Progenitor cell of endocrine pancreas (in vitro differentiated cells): ENCODE measurements at regions not wholly inside any gene's neighbourhood (a gene's known extent, or its start where the extent isn't known, plus 50 kb on each side); places are given as distances from the start of the nearest gene placed in this dataset.

ENCODE experiments used
- DNase-seq: peaks from one replicate; pipeline ENCODE4 v3.0.0; 2021; ENCODE audit warnings: low spot score; ENCODE audit not compliant: unreplicated experiment
- H3K27ac Mint-ChIP-seq: 2 replicates; pipeline ENCODE4 v1.8.0; 2021; ENCODE audit warnings: mild to moderate bottlenecking, moderate library complexity, mixed read lengths
- H3K27me3 Mint-ChIP-seq: 2 replicates; pipeline ENCODE4 v1.8.0; 2021; ENCODE audit warnings: mixed read lengths
- H3K36me3 Mint-ChIP-seq: 2 replicates; pipeline ENCODE4 v1.8.0; 2022; ENCODE audit warnings: mixed read lengths; ENCODE audit not compliant: insufficient read depth
- H3K4me1 Mint-ChIP-seq: 2 replicates; pipeline ENCODE4 v1.8.0; 2021; ENCODE audit warnings: low read depth, mixed read lengths
- H3K4me3 Mint-ChIP-seq: 2 replicates; pipeline ENCODE4 v1.8.0; 2021; ENCODE audit warnings: low read depth, mild to moderate bottlenecking, moderate library complexity, mixed read lengths
- H3K9me3 Mint-ChIP-seq: 2 replicates; pipeline ENCODE4 v1.8.0; 2021; ENCODE audit warnings: low read depth, mixed read lengths
- TF ChIP-seq, protein P1 (sequence below): fragments of 200-600 bp; sonication (generic); IDR thresholded peaks from one replicate; pipeline ENCODE4 v1.5.0; 2021; ENCODE audit warnings: antibody characterized with exemption, mild to moderate bottlenecking; ENCODE audit not compliant: unreplicated experiment

DNA sequence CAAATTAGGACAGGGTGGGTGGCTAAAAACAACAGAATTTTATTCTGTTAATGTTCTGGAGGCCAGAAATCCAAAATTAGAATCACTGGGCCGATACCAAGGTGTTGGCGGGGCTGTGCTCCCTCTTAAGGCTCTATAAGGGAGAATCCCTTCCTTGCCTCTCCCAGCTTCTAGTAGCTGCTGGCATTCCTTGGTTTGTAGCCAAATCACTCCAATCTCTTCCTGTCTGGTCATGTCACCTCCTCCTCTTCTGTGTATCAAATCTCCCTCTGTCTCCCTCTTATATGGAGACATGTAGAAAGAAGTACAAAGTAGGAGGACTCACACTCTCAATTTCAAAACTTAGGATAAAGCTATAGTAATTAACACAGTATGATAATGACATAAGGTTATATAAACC is 102.9 kb upstream of the SIRPA start:
- Mint-ChIP-seq H3K4me1 (no peaks in the 10 kb centered on the region), H3K36me3 (no peaks in the 10 kb centered on the region), H3K27me3 (peaks cover 52% of the 10 kb centered on the region), H3K4me3 (no peak overlapping the region), H3K27ac (no peak overlapping the region), H3K9me3 (no peaks in the 10 kb centered on the region)
- TF ChIP-seq, protein P1, sequence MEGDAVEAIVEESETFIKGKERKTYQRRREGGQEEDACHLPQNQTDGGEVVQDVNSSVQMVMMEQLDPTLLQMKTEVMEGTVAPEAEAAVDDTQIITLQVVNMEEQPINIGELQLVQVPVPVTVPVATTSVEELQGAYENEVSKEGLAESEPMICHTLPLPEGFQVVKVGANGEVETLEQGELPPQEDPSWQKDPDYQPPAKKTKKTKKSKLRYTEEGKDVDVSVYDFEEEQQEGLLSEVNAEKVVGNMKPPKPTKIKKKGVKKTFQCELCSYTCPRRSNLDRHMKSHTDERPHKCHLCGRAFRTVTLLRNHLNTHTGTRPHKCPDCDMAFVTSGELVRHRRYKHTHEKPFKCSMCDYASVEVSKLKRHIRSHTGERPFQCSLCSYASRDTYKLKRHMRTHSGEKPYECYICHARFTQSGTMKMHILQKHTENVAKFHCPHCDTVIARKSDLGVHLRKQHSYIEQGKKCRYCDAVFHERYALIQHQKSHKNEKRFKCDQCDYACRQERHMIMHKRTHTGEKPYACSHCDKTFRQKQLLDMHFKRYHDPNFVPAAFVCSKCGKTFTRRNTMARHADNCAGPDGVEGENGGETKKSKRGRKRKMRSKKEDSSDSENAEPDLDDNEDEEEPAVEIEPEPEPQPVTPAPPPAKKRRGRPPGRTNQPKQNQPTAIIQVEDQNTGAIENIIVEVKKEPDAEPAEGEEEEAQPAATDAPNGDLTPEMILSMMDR = no peak
- DNase-seq = no peak

DNA sequence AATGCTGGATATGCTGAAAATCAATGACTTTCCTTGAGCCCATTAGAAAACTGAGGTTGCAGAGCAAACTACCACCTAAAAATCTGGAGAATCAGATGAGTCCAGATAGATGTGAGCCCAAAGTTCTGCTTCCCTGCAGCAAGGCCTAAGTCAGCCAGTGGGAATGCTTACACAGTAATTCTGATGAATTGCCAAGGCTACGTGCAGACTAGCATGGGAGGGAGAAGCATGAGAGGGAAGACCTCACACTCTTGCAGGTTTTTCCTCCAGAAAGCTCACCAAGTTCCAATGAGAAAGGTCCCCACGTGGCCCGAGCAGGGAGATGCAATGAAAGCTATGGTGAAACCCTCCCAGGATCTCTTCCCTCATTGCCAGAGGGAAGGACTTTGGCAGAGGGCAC is 104.8 kb upstream of the SIRPA start:
- Mint-ChIP-seq H3K36me3 (no peaks in the 10 kb centered on the region), H3K27ac (no peak overlapping the region), H3K4me1 (no peaks in the 10 kb centered on the region), H3K27me3 (peaks cover 57% of the 10 kb centered on the region), H3K4me3 (no peak overlapping the region), H3K9me3 (no peaks in the 10 kb centered on the region)
- DNase-seq = no peak
- TF ChIP-seq, protein P1 = no peak

DNA sequence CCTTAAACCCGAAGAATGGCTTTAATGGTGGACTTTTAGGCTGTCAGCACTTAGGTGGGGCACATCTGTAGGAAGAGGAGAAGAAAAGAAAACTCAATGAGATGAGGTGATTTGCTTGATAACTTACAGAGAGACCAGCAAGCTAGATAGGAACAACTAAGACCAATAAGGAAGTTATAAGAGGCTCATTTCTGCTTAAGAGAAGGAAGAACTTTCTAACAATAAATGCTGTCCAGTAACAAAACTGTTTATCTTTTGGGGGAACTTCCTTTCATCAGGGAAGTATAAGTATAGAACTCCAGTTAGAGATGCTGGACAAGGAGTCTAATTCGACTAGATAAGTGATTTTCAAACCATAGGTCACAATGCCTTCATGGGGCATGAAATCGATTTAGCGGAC is 107.2 kb upstream of the SIRPA start:
- TF ChIP-seq, protein P1 = no peak
- no peaks in the 10 kb centered on the region for H3K36me3 Mint-ChIP-seq
- H3K9me3 Mint-ChIP-seq = no peaks in the 10 kb centered on the region
- no peak for DNase-seq
- no peak overlapping the region for H3K27ac Mint-ChIP-seq
- H3K27me3 Mint-ChIP-seq = peaks cover 45% of the 10 kb centered on the region
- H3K4me3 Mint-ChIP-seq = no peak overlapping the region
- no peaks in the 10 kb centered on the region for H3K4me1 Mint-ChIP-seq

DNA sequence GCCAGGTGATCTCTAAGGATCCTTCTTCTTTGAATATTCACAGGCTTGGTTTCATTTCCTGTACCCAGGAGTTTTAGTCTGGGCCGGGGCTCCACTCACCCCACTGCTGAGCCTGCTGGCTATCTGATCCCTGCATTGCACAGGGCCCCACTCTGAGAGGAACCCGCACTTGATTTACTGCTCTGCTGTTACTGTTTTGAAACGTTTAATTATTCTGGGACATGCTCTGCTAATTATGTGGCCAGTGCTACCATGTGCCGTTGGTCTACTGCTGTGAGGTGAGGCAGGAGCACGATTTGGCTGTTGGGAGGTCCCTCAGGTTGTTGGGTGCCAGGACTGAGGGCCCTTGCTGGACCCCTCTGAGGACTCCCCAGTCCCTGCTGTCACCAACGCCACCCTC is 108.7 kb upstream of the SIRPA start:
- peaks cover 50% of the 10 kb centered on the region for H3K27me3 Mint-ChIP-seq
- no peaks in the 10 kb centered on the region for H3K4me1 Mint-ChIP-seq
- H3K9me3 Mint-ChIP-seq = no peaks in the 10 kb centered on the region
- no peaks in the 10 kb centered on the region for H3K36me3 Mint-ChIP-seq
- H3K4me3 Mint-ChIP-seq = no peak overlapping the region
- TF ChIP-seq, protein P1 = no peak
- no peak for DNase-seq
- no peak overlapping the region for H3K27ac Mint-ChIP-seq

DNA sequence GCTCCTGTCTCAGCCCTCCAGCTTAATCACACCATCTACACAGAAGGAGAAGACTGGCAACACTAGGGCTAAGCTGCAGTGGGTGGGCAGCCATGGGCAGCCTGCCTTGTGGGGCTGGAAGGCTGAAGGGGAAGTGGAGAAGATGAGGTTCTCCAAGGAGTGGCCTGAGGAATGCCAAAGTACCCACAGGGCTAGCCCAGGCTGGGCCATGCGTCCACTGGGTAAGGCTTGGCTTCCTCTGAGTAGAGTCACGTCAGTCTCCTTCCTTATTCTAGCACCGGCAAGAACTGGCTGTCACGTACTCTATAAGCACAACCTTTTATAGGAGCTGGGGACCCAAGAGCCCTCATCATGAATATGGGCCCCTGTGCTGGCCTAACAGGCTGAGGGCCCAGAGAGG is 110.6 kb upstream of the SIRPA start:
- TF ChIP-seq, protein P1 = no peak
- Mint-ChIP-seq H3K27ac (no peak overlapping the region), H3K9me3 (no peaks in the 10 kb centered on the region), H3K4me3 (no peak overlapping the region), H3K4me1 (no peaks in the 10 kb centered on the region), H3K27me3 (peaks cover 56% of the 10 kb centered on the region), H3K36me3 (no peaks in the 10 kb centered on the region)
- DNase-seq = no peak
